ENCODE measurements at regions not wholly inside any gene's neighbourhood (a gene's known extent, or its start where the extent isn't known, plus 50 kb on each side); places are given as distances from the start of the nearest gene placed in this dataset.
A peak's percentile ranks its signal among the peaks of the same experiment; 100 is the strongest.

GRCh38 chr14:65333943-65334687 is 78.4 kb upstream of the FUT8 start:
- TF ChIP-seq CTCF (IDR thresholded peaks at IDR 0.05) (no peak), POLR2A (IDR thresholded peaks at IDR 0.05; ENCODE audit: low read depth) (no peak), EP300 (IDR thresholded peaks at IDR 0.05) (no peak), POLR2AphosphoS5 (IDR thresholded peaks at IDR 0.05) (peak; percentile 5 to 18)

Measured in esophagus muscularis mucosa (tissue), 4 donors.